CD4-positive, alpha-beta T cell treated with Interleukin-12 subunit alpha and Interleukin-12 subunit beta, for 1 hour (primary cell): ENCODE measurements at regions not wholly inside any gene's neighbourhood (a gene's known extent, or its start where the extent isn't known, plus 50 kb on each side); places are given as distances from the start of the nearest gene placed in this dataset.
"Not testable (repeated sequence)": the region's sequence is repeated elsewhere in the genome, so short reads cannot be mapped to it uniquely, and the experiment has no call there.

Experiments used
- DNase-seq: peaks from one replicate; pipeline ENCODE4 v3.0.0-alpha.2; 2020

GRCh38 chr1:213602796-213603486 is 384.8 kb upstream of the PROX1 start:
- no peak for DNase-seq

GRCh38 chr1:213604477-213604876 is 383.3 kb upstream of the PROX1 start:
- DNase-seq = no peak

GRCh38 chr1:213605732-213606131 is 382.0 kb upstream of the PROX1 start:
- DNase-seq = no peak

DNA sequence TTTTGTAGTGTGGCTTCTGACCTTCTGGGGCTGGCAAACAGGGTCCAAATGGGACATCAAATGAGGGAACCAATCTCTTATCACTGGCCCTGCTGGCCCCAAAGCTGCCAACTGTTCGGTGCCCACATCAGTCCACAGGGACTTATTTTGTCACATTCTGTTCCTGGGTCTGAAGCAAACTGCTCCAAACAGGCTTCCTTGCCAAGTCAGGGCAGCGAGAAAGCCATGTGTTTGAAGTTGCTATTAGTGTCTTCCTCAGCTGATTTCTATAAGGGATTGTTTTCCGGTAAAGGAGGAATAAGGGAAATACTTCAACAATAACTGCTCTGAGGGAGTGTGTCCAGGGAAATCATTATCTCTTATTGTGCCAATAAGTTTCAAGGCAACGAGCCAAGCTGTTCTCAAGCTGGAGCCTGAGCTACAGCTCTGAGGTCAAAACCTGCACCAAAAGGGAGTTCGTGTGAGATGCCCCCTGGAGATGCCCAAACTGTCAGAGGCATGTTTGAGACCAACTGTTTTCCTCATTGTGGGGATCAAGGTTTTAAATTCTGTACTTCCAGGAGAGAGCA is 381.4 kb upstream of the PROX1 start:
- no peak for DNase-seq

DNA sequence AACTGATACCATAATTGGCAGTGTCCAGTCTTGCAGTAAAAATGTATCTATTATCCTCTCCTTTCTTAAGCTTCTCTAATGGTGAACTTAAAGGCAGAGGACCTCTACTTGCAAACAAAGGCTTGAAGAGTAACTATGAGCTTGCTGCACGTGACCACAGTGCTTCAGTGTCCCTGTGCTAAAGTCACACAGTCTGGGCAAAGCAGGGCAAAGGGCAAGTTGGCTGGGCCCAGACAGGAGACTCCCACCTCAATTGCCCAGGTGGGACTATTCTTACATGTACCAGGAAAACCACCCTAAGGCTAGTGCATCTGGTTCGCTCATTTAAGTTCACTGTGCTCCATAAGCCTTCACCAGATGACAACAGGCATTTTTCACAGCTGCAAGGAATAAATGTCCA is 374.2 kb upstream of the PROX1 start:
- no peak for DNase-seq

- DNase-seq = no peak
These were observed 372.4 kb upstream of the PROX1 start for GRCh38 chr1:213615226-213615916.

- no peak for DNase-seq
These were observed 370.6 kb upstream of the PROX1 start for GRCh38 chr1:213617133-213617532.

DNA sequence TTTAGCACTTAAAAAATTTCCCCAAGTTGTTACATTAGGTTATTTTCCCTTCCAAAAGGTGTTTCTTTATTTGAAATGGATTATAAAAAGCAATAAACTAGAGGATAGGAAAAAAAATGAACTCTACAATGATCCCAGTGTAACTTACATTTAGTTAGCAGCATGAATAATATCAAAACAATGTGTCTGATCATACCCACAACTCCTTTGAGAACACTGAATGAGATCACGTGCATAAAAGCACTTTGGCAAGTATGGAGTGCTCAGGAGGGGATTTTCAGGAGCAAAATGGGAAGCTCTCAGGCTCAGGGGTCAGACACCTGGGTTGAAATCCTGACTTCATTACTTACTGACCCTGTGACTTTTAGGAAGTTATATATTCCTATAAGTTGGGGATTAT is 369.7 kb upstream of the PROX1 start:
- no peak for DNase-seq

GRCh38 chr1:213619026-213619425 is 368.7 kb upstream of the PROX1 start:
- no peak for DNase-seq

GRCh38 chr1:213621077-213621476 is 366.7 kb upstream of the PROX1 start:
- no peak for DNase-seq

- DNase-seq = no peak
These were observed 365.3 kb upstream of the PROX1 start for GRCh38 chr1:213622365-213623063.

GRCh38 chr1:213623064-213623581 is 364.6 kb upstream of the PROX1 start:
- DNase-seq = no peak

DNA sequence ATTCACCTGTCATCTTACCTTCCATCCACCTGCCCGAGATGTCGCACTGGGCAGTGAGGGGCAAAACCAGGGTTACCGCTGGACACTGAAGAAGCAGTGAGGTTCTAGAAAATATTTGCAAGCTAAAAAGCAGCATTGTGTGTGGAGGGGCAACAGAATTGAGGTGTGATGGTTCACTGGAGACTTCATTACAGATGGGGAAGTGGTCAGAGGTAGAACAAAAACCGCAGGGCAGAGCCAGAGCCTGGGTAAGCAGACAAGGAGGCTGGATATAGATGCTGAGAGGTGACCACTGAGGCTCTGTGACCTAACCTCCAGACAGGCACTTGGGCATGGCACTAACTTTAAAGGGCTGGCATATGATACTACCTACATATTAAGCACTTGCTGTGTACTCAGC is 363.9 kb upstream of the PROX1 start:
- no peak for DNase-seq

- DNase-seq = not testable (repeated sequence)
These were observed 351.0 kb upstream of the PROX1 start for GRCh38 chr1:213636778-213637177.

DNA sequence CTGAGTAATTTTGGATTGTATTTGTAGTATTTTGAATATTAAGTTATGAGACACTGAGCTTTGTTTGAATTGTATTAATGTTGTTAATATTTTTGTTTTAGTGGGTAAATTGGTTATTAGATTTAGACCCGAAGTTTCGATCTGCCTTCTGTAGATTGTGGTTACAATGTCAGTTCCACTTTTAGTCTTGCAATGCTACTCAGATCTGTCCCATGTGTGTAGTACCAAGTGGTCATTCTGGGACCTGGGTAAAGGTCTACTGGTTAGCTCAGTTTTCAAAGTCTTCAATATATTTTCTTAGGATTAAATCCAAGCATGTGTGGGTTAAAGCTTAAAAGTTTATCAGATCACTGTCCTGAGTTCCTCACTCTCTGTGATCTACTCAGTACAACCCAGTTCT is 346.5 kb upstream of the PROX1 start:
- no peak for DNase-seq

DNA sequence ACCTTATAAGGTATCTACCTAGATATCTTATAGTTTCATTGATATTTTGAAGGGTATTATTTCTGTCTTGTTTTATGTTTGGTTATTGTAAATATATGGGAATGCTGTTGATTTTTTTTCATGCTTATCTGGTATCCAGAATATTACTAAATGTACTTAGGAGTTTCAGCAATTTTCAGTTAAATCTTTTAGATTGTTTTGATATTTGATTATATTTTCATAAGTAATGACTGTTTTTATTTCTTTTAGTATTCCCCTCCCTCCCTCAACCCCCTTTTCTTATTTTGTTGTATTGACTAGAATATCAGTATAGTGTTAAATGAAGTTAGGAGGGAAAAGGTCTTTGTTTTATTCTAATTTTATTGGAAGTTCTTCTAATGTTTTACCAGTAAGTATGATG is 344.4 kb upstream of the PROX1 start:
- no peak for DNase-seq

- DNase-seq = no peak
These were observed 339.7 kb upstream of the PROX1 start for GRCh38 chr1:213647864-213648650.

DNA sequence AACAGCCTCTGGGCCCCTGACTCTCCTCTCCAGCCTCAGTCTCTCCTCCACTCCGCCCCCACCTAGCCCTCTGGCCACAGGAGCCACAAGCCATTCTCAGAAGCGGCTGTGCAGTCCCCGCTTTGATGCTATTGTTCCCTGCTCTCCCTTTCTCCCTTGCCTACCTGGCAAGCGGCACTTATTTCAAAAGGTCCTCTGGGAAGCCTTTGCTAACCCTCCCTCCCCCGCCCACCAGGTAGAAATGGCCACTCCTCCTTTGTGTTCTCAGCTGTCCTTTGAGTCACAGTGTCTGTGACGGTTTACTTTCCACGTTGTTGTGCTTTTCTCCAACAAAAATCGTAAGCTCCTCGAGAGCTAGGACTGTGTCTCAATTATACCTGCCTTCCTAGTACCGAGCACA is 338.4 kb upstream of the PROX1 start:
- no peak for DNase-seq

GRCh38 chr1:213650603-213651002 is 337.2 kb upstream of the PROX1 start:
- no peak for DNase-seq

DNA sequence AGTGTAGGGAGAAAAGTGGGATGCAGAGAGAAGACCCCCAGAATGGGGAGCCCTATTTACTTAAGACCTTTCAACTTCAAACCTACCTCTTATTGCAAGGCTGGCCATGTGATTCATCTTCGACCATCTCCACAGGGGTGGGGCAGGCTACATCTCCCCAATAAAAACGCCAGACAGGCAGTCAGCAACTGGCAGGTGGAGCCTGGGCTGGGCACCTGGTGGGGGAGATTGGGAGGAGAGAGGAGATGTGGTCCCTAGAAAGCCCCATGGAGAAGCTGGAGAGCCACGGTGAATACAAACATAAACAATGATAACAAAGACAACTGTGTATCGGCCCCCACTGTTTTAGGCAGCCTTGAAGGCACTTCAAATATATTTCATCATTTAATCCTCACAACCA is 336.7 kb upstream of the PROX1 start:
- no peak for DNase-seq

DNA sequence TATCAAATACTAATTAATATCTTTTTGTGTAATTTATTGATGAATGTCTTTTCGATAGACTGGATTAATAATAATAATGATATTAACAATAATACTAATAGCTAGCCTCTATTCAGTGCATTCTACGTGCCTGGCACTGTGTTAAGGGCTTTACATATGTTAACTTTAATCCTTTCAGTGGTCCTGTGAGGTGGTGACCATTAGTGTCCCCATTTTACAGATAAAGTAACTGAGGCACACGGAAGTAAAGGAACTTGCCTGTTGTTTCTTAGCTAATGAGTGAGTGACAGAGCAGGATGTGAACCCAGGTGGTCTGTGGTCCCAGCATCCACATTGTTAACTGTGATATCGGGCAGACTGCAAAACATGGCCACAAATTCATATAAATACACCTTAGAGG is 335.7 kb upstream of the PROX1 start:
- DNase-seq = no peak

GRCh38 chr1:213656039-213656438 is 331.7 kb upstream of the PROX1 start:
- DNase-seq = no peak

DNA sequence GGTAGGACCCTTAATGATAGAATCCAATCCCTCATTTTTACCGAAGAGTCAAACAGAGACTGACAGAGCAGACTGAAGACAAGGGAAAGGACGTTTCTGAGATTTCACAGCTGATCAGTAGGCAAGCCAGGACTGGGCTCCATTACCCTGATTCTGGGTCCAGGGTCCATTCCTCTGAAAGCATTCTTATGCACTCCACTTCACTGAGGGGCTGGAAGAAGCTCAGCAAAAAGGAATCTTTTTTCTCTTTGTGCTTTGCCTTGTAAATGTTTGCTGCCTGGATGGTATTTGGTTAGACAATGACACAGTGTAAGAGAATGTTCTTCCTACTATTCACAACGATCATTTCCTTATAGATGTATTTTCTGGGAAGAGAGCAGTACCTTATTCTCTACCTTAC is 331.3 kb upstream of the PROX1 start:
- DNase-seq = no peak
